Caco-2 (cell line): ENCODE measurements at regions not wholly inside any gene's neighbourhood (a gene's known extent, or its start where the extent isn't known, plus 50 kb on each side); places are given as distances from the start of the nearest gene placed in this dataset.

Source experiments
- BruUV-seq: library from RNA; stranded (reverse); fragments of 400-500 nt; replicated peaks from 2 replicates; lab custom pipeline; 2021; lab: Mats Ljungman, UMichigan
- CTCF ChIA-PET: fragments of 300-600 bp; sonication (Branson Sonifier 250); formaldehyde crosslinking; loops from one replicate; lab custom pipeline; 2022; ENCODE audit warnings: antibody characterized with exemption; lab: Charles Lee
- POLR2A ChIA-PET: fragments of 300-600 bp; sonication (Branson Sonifier 250); formaldehyde crosslinking; loops from one replicate; lab custom pipeline; 2022; ENCODE audit warnings: antibody characterized with exemption; lab: Charles Lee
- DNase-seq, 2 experiments: peaks; one replicate each; pipeline versions ENCODE4 v3.0.0 to v3.0.0-alpha.2; 2020 to 2022
- H3K27me3 ChIP-seq: replicated peaks from 2 replicates; pipeline ENCODE4 v1.6.0; 2011; ENCODE audit warnings: low read length; ENCODE audit not compliant: control insufficient read depth, insufficient read depth
- H3K36me3 ChIP-seq: 2 replicates; pipeline ENCODE4 v1.5.1; 2011; ENCODE audit warnings: low read length; ENCODE audit not compliant: control insufficient read depth, insufficient read depth
- H3K4me1 ChIP-seq: fragments of 250-450 bp; sonication (Bioruptor Pico); 2 replicates; pipeline ENCODE4 v1.5.1; 2020; ENCODE audit warnings: mild to moderate bottlenecking
- H3K4me3 ChIP-seq: 2 replicates; pipeline ENCODE4 v1.5.1; 2011; ENCODE audit warnings: low read depth, mild to moderate bottlenecking, control low read depth, low read length
- H3K9me3 ChIP-seq: fragments of 250-450 bp; sonication (Bioruptor Pico); 2 replicates; pipeline ENCODE4 v1.5.1; 2020; ENCODE audit warnings: mild to moderate bottlenecking, moderate library complexity
- H3K27ac Mint-ChIP-seq: one replicate; pipeline ENCODE4 v1.8.0; 2022; ENCODE audit warnings: mixed read lengths; ENCODE audit not compliant: unreplicated experiment
- H3K27me3 Mint-ChIP-seq: one replicate; pipeline ENCODE4 v1.8.0; 2022; ENCODE audit warnings: mixed read lengths; ENCODE audit not compliant: insufficient read depth, unreplicated experiment
- H3K36me3 Mint-ChIP-seq: one replicate; pipeline ENCODE4 v1.8.0; 2022; ENCODE audit warnings: mild to moderate bottlenecking, mixed read lengths; ENCODE audit not compliant: insufficient read depth, unreplicated experiment
- H3K4me1 Mint-ChIP-seq: one replicate; pipeline ENCODE4 v1.8.0; 2022; ENCODE audit warnings: low read depth, mixed read lengths; ENCODE audit not compliant: unreplicated experiment
- H3K4me3 Mint-ChIP-seq: one replicate; pipeline ENCODE4 v1.8.0; 2022; ENCODE audit warnings: mild to moderate bottlenecking, moderate library complexity, mixed read lengths; ENCODE audit not compliant: unreplicated experiment
- H3K9me3 Mint-ChIP-seq: one replicate; pipeline ENCODE4 v1.8.0; 2022; ENCODE audit warnings: mixed read lengths; ENCODE audit not compliant: unreplicated experiment
- CTCF ChIP-seq, 2 experiments: fragments of 200-600 bp in 1 of 2; IDR thresholded peaks; 1 replicate in 1 of 2; 2 replicates in 1 of 2; pipeline versions ENCODE4 v1.5.1 to v1.8.0; 2011 to 2022; ENCODE audit warnings: antibody characterized with exemption in 1 of 2, control low read depth in 1 of 2, inconsistent platforms in 1 of 2, low read depth in 1 of 2, low read length in 1 of 2, mild to moderate bottlenecking in 1 of 2, moderate library complexity in 1 of 2; ENCODE audit not compliant: insufficient read depth in 1 of 2, severe bottlenecking in 1 of 2, unreplicated experiment in 1 of 2
- intact Hi-C: fragments of 100-400 bp; cut with micrococcal nuclease; formaldehyde crosslinking; loops from one replicate; pipeline ENCODE4 v1.10.0; 2022; ENCODE audit not compliant: unreplicated experiment

GRCh38 chr15:92333709-92334108 is 60.0 kb upstream of the ST8SIA2 start:
- H3K9me3 ChIP-seq: no peaks in the 10 kb centered on the region
- Mint-ChIP-seq H3K9me3 (no peaks in the 10 kb centered on the region), H3K4me3 (no peak overlapping the region), H3K4me1 (no peaks in the 10 kb centered on the region), H3K27me3 (peaks cover 22% of the 10 kb centered on the region), H3K27ac (no peak overlapping the region), H3K36me3 (no peaks in the 10 kb centered on the region)
- ChIA-PET CTCF (no interaction called here), POLR2A (no interaction called here)
- no TSS peak for BruUV-seq
- no peaks in the 10 kb centered on the region for H3K27me3 ChIP-seq
- intact Hi-C loops: no loop called here
- no peak overlapping the region for H3K4me3 ChIP-seq
- H3K4me1 ChIP-seq: no peaks in the 10 kb centered on the region
- no peak for TF ChIP-seq CTCF (IDR thresholded peaks at IDR 0.05; ENCODE audit: insufficient read depth in 1 of 2, low read depth in 1 of 2, low read length in 1 of 2, severe bottlenecking in 1 of 2, unreplicated experiment in 1 of 2)
- DNase-seq: no peak
- H3K36me3 ChIP-seq: no peaks in the 10 kb centered on the region

- Histone ChIP-seq H3K4me1 (no peaks in the 10 kb centered on the region), H3K36me3 (no peaks in the 10 kb centered on the region), H3K9me3 (no peaks in the 10 kb centered on the region), H3K4me3 (no peak overlapping the region), H3K27me3 (no peaks in the 10 kb centered on the region)
- ChIA-PET POLR2A (no interaction called here), CTCF (no interaction called here)
- no peak overlapping the region for H3K27ac Mint-ChIP-seq
- no TSS peak for BruUV-seq
- H3K27me3 Mint-ChIP-seq: peaks cover 22% of the 10 kb centered on the region
- intact Hi-C loops: no loop called here
- no peak for DNase-seq
- no peak overlapping the region for H3K4me3 Mint-ChIP-seq
- no peak for TF ChIP-seq CTCF (IDR thresholded peaks at IDR 0.05; ENCODE audit: insufficient read depth in 1 of 2, low read depth in 1 of 2, low read length in 1 of 2, severe bottlenecking in 1 of 2, unreplicated experiment in 1 of 2)
- no peaks in the 10 kb centered on the region for H3K36me3 Mint-ChIP-seq
- no peaks in the 10 kb centered on the region for H3K4me1 Mint-ChIP-seq
- no peaks in the 10 kb centered on the region for H3K9me3 Mint-ChIP-seq
Observed at GRCh38 chr15:92336419-92336987, 57.2 kb upstream of the ST8SIA2 start.

GRCh38 chr15:92339361-92339760 is 54.3 kb upstream of the ST8SIA2 start:
- ChIA-PET POLR2A (no interaction called here), CTCF (no interaction called here)
- H3K4me3 ChIP-seq: no peak overlapping the region
- H3K27me3 ChIP-seq: no peaks in the 10 kb centered on the region
- BruUV-seq: no TSS peak
- no peak for TF ChIP-seq CTCF (IDR thresholded peaks at IDR 0.05; ENCODE audit: insufficient read depth in 1 of 2, low read depth in 1 of 2, low read length in 1 of 2, severe bottlenecking in 1 of 2, unreplicated experiment in 1 of 2)
- Mint-ChIP-seq H3K9me3 (no peaks in the 10 kb centered on the region), H3K27ac (no peak overlapping the region), H3K27me3 (peaks cover 24% of the 10 kb centered on the region), H3K4me1 (no peaks in the 10 kb centered on the region), H3K36me3 (no peaks in the 10 kb centered on the region), H3K4me3 (no peak overlapping the region)
- H3K4me1 ChIP-seq: no peaks in the 10 kb centered on the region
- intact Hi-C loops: no loop called here
- no peaks in the 10 kb centered on the region for H3K9me3 ChIP-seq
- no peak for DNase-seq
- no peaks in the 10 kb centered on the region for H3K36me3 ChIP-seq
